NB4 (cell line): ENCODE measurements at regions not wholly inside any gene's neighbourhood (a gene's known extent, or its start where the extent isn't known, plus 50 kb on each side); places are given as distances from the start of the nearest gene placed in this dataset.

Experiments used
- POLR2A ChIP-seq: IDR thresholded peaks from 2 replicates; pipeline ENCODE4 v1.6.1; 2011; ENCODE audit warnings: mild to moderate bottlenecking; ENCODE audit not compliant: insufficient read length; ENCODE audit errors: extremely low read depth
- TF ChIP-seq, protein P1 (sequence below): IDR thresholded peaks from one replicate; pipeline ENCODE4 v1.5.1; 2012; ENCODE audit warnings: low read depth, low read length
- TF ChIP-seq, protein P2 (sequence below): IDR thresholded peaks from 2 replicates; pipeline ENCODE4 v1.6.1; 2011; ENCODE audit warnings: low read depth, low read length

- TF ChIP-seq, protein P1, sequence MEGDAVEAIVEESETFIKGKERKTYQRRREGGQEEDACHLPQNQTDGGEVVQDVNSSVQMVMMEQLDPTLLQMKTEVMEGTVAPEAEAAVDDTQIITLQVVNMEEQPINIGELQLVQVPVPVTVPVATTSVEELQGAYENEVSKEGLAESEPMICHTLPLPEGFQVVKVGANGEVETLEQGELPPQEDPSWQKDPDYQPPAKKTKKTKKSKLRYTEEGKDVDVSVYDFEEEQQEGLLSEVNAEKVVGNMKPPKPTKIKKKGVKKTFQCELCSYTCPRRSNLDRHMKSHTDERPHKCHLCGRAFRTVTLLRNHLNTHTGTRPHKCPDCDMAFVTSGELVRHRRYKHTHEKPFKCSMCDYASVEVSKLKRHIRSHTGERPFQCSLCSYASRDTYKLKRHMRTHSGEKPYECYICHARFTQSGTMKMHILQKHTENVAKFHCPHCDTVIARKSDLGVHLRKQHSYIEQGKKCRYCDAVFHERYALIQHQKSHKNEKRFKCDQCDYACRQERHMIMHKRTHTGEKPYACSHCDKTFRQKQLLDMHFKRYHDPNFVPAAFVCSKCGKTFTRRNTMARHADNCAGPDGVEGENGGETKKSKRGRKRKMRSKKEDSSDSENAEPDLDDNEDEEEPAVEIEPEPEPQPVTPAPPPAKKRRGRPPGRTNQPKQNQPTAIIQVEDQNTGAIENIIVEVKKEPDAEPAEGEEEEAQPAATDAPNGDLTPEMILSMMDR, result no peak
- TF ChIP-seq, protein P2, sequence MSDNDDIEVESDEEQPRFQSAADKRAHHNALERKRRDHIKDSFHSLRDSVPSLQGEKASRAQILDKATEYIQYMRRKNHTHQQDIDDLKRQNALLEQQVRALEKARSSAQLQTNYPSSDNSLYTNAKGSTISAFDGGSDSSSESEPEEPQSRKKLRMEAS, result no peak
- TF ChIP-seq POLR2A, result no peak
Observed at GRCh38 chr3:78221300-78221699, 1181.4 kb downstream of the ROBO2 start.
